GM19372 (cell line): ENCODE measurements at regions not wholly inside any gene's neighbourhood (a gene's known extent, or its start where the extent isn't known, plus 50 kb on each side); places are given as distances from the start of the nearest gene placed in this dataset.

Source experiments
- ATAC-seq: cut with Tn5 transposase; IDR thresholded peaks from one replicate; pipeline ENCODE4 v1.9.1; 2021; ENCODE audit warnings: mild to moderate bottlenecking, low read depth, moderate library complexity; ENCODE audit not compliant: unreplicated experiment

DNA sequence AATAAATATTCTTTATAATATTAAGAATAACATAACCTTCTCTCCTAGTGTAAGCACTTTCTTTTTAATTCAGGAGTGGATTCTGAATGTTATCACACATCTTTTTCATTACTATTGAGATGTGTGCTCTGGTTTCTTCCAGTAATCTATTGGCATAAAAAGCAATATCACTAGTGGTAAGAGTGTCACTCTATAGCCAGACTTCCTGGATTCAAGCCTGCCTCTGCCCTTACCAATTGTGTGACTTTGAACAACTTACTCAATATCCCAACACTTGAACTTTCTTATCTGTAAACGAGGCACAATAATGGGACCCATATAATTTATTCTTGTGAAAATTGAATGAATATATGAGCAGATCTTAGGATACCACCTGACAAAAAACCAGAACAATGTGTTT is 71.0 kb downstream of the SEM1 start:
- no peak for ATAC-seq

DNA sequence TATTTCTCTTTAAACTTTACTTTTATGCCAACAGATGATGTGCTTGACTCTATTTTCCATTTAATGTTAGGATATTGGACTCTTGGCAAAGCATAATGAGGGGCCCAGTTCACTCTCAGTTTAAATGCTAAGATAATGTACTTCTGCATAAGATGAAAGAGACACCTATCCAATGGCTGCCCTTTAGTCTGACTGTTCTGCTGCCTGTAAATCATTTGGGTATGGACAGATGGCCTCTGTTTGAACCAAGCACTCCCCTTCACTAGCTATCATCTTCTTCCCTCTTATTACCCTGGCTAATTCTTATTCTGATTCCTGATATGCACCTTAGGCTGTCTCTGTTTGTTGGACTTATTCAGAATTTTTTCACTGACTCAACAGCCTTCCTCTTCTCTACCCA is 72.1 kb downstream of the SEM1 start:
- ATAC-seq, result no peak

DNA sequence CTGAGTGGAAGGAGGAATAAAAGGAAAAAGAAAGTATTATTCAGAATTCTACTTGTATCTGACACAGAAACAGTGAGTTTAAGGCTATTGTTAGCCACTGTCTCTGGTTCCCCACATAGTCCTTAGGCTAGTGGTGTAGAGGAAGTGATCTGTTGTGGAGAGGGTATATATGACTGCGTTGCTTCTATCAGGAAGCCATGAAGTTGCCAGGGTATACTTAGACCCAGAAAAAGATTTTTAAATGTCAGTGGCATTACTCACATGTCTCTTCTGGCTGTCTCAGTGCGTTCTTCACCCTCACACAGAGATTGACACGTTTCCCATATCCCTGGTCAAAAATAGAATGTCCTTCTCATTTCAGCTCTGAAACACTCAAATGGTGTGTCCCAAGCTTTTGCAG is 72.7 kb downstream of the SEM1 start:
- ATAC-seq, result no peak

DNA sequence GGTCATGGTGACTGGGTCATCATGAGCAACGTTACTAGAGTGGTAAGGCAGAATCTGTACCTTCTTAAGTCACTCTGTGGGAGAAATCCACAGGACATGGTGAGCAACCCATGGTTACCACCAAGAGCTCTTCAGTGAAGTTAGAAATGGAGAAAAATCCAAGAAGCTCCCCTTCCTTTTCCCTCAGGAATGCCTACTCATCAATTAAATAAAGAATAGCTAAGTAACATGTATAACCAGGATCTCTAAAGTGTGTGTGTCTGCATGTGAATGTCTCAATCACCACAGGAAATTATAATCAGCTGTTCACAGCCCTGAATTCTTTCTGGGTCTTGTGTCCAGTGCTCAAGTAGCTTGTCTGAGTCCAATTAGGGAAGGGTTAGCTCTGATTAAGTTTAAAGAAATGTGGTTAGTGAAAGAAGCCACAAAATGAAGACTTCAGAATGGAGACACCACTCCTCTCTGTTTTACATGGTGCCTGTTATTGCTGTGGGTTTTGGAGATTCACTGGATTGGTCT is 73.2 kb downstream of the SEM1 start:
- no peak for ATAC-seq

DNA sequence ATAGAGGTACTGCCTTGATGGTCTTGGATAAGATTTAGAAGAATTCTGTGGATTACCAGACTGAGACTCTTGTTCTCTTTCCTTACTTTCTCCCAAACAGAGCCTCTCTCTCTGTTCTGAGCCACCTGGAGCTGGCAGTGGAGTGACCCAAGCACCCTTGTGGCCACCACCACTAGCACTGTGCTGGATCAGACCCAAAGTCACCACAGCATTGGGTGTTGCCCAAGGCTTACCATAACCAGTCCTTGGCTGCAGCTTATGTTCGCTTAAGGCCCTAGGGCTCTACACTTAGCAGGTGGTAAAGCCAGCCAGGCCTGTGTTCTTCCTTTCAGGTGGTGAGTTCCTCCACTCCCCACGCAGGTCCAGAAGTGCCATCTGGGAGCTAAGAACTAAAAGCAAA is 79.8 kb downstream of the SEM1 start:
- no peak for ATAC-seq

DNA sequence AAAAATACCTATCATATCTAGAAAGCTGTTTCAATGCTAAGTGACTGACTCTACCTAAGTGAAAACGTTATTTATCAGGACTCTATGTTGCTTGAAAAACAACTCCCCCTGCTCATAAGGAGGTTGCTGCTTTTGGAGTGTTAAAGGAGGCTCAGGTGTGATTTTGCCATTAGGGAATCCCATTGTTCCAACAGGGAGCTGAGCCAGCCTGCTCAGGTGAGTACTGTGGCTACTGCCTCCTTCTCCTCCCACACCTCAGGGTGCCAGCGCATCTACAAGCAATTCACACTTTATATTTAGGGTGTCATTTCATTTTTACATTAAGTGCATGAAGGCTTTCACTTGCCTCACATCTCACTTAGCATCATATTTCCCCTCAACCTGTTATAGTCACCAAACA is 84.7 kb downstream of the SEM1 start:
- no peak for ATAC-seq

DNA sequence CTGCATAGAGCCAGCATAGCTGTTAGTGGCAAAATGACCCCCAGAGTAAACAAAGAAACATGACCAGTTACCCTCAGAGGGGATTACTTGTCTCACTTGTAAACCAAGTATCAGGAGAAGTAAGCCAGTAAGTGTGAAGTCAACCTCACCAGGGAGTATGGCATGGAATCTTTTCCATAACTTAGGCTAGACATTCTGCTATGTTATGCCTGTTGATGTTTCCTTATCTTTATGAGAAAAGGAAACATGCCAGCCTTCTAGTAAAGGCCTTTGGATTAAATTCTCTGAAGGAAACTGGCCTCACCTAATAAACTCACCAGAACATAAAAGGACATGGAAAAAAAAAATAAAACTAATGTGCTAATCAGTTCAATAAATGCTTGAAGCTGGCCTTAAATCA is 87.7 kb downstream of the SEM1 start:
- no peak for ATAC-seq

DNA sequence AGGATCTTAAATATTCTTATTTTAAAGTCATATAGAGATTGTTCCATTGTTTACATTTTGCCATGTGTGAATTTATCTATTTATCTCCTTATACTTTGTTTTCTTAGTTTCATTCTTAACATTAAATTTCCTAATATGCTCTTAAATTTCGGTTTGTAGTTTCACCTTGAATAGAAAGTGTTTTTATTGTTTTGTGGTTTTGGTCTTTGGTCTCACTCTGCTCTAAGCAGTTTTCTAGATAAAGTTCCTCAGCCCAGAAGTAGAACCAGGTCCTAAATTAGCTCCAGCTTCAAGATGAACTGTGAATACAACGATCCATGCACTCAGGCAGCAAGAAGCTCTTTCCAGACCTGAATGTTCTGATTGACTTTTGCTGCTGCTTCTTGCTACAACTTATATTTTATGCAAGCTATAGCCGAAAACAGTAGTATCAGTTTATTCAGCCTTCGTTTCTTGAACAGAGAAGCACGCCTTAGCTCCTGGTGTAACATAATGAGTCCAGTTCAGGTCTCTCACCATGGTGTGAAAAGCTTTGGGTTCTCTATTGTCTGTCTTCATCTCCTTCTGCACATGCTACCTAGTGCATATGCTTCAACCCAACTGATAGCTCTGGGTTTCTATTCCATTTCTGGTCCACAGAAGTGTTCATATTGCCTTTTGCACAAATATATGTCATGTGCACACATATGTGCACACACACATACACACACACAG is 95.3 kb downstream of the SEM1 start:
- ATAC-seq, result no peak

DNA sequence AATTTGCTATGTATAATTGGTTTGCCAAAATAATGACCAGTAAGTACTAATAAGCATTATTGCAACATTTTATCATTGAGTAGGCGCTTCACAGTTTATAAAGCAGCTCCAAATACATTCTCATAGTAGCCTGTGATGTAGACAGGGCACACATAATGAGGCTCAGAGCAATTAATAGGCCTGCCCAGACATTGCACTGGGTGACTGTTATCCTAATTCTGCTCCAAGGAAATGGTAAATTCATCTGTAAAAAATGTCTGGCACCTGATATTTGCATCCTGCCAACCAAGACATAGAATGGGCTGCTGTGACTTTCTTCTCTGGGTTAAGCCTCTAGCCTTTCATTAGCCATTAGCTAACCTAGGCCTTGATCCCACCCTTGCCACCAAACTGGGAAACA is 97.6 kb downstream of the SEM1 start:
- ATAC-seq, result no peak

DNA sequence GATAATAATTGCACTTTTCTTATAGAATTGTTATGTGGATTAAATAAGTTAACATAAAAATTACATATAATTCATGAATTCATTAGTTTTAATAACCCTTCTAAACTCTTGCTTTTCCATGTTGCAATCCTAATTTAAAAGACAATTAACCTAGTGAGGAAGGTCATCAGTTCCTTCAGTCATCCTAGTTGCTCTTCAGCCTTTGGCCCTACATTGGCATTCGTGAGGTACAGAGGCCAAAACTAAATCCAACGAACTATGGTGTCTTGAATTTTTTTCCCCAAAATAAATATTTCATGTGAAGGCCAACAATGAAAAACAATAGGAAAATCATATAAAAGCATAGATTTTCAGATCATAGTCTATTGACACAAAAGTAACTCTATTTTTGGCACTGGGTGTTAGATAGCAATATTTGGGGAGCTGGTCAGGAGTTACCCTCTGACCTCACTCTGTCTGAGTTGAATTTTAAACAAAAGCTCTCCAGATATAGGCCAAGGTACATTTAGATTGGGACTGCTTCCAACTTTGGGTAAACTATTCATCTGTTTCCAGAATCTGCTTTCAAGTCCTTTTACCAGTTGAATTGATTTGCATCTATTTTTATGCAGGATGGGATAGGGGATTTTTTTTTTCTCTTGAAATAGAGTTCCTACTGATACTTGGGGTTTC is 104.5 kb downstream of the SEM1 start:
- no peak for ATAC-seq

DNA sequence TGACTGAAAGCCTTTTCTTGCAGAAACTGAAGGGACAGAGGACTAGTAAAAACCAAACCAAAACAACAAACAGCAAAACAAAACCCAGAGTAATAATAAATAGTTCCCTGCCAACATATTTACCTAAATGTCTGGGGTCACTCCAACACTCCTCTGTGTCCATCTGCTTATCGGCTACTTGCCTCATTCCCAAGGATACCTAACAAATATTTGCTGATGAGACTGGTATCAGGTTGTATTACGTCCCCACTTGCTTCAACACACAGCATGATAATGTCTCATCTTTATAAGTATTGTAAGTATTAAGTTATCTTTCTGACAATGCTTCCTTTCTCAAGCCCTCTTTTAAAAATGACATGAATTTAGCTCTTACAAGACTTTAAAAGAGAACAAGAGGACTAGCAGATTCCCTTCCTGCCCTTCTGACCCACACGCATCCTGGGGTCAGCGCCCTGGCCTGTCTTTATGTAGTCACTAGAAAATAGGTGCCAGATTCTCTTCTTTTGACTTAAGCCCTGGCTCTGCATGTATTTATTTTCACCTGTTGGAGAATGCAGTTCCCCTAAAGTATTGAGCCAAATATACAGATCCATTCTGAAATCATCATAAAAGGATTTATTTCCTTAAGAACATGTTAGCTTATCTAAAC is 110.2 kb downstream of the SEM1 start:
- ATAC-seq, result no peak

DNA sequence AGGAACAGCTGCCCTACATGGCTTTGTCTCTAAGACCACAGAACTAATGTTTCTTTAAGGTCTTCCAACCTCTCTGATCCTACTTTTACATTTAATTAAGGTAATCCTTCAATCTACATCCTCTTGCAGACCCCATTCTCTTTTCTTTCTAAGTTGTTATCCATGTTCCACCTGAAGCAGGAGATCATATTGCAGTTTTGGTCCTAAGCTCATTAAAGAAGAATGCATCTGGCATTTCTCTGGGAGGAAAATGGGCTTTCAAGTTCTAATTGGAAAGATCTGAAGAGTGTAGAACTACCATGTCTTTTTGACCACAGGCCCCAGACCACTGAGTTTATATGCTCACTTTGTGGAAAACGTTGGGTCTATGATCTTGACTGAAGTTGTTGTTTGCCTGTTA is 111.2 kb downstream of the SEM1 start:
- no peak for ATAC-seq

DNA sequence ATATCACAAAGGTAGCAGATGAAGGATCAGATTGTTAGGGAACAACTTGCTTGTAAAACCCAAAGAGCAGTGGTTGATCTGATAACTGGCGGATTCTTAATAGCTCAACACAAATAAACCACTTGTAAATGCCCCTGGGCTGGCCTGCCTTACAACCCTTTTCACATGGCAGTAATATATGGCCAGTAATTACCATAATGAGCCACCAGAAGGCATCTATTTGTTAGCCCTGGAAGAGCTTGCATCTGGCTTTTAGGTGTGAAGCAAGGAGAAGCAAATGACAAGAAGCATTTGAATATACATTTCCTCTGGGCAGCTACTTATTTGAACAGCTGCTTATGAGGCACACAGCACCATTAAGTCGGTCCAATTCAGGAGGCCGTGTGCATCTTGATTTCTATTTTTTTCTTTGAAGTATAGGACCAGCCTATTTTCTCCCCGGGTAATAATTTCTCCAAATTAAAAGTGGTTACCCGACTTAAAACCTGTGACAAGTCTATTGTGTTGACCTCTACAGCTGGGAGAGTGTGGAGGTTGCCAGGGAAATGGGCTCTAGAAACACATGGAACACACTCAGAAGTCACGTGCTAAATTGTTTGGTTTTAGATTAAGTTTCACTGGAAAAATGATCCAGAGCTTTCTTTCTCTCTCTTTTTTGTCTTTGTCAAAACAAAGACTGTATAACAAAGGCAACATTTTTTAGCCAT is 113.4 kb downstream of the SEM1 start:
- ATAC-seq, result no peak

DNA sequence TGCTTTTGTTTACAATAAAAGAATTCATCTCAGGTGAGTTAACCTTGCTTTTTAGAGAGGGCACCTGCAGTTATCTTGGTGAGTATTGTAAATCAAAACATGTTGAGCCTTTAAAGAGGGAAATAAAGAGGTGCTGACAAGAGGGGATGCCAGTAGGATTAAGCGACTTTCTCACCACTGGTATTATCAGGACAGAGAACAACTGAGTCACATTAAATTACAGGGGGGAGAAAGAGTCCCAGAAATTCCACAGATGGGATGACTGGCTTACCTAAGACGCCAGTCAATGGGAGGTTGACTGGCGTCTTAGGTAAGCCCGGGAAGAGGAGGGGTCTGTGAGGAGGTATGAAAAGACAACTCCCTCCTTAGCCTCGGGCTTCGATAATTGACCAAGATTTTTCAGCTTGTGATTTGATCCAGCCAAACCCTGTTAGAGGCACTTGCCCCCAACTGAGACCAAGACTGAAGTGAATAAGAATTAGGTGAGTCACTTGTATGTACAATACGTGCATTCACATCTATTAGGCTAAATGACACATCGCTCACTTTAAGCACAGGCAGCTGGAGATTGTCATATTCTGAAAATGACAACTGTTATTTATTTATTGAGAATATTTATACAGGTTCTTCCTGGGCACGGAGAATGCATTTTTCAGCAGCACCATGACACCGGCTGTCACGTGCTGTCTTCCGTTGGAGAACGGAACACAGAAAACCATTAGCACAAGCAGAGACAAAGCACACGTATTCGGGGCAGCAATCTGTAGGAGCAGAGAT is 117.6 kb downstream of the SEM1 start:
- ATAC-seq, result no peak

DNA sequence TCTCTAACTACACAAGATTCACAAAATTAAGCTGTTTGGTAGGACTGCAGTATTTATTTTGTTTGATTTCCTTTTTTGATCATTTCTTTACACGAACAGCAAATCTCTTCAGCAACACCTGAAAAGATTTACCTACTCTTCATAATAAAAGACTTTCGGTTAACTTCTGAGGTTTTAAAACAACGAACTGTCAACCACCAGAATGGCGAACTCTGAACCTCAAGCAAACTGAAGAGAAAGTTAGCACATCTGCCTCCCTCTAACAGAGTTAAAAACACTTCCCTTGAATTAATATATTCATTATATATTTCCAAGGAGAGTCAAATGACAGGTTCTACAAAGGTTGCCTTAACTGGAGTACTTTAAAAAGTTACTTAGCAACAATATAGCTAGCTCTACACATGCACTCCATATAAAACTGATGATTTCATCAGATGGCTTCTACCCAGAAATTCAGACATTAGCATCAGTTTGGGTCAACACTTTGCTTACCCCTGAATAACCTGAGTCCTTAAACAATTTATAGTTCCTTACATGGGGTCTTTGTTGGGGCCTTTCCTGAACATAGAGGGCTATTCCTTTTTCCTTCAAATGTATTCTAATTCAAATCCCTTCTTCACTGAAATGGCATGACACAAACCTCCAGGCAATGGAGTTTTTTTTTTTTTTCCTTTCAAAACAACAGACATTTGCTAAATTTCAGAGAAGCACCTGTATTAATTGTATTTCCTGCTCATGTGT is 118.3 kb downstream of the SEM1 start:
- ATAC-seq, result no peak

DNA sequence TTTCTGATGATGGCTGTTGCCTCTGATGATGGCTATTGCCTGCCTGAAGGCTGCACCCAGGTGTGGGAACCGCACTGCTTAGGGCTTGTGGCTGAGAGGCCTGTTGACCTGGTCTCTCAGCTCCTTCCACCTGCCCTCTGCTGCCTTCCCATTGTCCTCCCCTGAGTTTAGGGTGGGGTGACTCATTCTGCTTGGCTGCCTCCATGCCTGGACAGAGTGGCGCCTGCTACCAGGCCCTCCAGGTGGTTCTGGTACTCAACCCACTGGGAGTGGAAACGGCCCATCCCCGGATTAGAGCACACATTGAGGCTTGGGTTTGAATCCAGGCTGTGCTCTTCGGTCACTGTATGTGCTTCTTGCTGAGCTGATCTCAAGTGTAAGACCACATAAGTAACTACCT is 120.6 kb downstream of the SEM1 start:
- no peak for ATAC-seq

DNA sequence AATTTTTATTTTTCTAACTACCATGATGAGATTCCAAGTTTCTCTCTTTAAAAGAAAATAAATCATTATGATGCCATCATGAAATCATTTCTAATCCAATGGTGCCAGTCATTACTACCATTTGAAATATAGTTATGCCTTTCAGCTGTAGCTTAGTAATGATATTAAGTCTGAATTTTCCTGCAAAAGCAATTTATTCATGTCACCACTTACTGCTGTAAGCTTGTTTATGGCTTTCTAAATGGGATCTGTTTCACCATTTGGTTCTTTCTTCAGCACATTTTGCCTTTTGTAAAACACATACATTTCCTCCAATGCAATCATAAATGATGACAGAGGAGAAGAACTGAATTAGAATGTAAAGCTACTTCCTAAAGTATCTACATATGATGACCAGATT is 130.5 kb downstream of the SEM1 start:
- no peak for ATAC-seq

DNA sequence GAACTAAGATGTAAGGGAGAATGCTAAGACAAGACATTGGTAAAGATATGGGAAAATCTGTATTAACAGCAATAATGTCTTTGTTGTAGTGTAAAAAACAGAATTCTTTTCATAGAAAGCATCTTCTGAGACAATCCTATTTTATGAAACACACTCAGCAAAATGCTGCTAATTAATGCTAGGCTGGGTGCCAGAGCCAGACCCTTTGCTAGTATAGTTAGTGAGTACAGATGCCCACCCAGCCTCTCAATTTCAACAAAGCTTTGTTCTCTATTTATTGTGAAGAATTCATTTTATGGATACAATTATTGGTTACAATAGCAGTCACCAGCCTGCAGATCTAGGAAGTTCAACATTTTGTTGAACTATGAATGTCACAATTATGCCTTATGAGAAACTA is 131.0 kb downstream of the SEM1 start:
- no peak for ATAC-seq

DNA sequence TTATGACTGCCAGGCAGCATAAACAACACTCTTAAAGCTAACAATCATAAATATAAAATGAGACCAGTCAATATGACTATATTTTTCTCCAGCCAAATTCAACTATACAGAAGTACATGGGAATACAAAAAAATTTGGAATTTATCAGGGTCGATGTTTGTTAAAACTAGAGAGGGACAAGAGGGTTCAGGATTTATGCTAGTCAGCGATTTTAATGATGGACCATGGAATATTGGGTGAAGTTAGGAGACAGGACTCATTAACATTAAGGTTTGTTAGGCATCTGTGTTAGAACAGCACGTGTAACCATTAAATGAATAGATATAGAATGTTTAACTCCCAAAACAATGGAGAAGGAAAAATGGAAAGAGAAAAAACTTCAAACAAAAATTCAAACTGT is 146.2 kb downstream of the SEM1 start:
- no peak for ATAC-seq

DNA sequence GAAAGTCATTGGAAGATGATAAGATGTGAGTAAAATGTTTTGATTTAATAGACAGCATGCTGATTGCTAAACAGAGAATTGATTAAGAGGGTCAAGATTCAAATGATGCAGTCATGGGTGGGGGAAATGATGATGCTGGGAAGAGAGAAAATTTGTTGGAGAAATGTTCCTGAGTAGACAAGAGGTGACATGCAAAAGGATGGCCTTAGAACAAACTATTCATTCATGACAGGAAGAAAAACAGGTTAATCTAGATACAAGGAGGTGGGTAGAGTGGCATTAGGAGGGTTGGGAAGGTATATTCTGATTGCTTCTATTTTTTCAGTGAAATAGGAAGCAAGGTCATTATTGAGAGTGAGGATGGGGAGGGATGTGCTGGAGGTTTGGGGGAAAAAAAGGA is 146.7 kb downstream of the SEM1 start:
- no peak for ATAC-seq
